K562 (cell line): ENCODE measurements at regions not wholly inside any gene's neighbourhood (a gene's known extent, or its start where the extent isn't known, plus 50 kb on each side); places are given as distances from the start of the nearest gene placed in this dataset.

Source experiments
- ATAC-seq: fragments of 200-7000 bp; cut with Tn5 transposase; 3 replicates; pipeline ENCODE4 v1.9.1; 2020; ENCODE audit warnings: moderate library complexity
- BruUV-seq: library from RNA; stranded (reverse); fragments of 400-500 nt; replicated peaks from 2 replicates; lab custom pipeline; 2021; lab: Mats Ljungman, UMichigan
- CTCF ChIA-PET: fragments of 300-600 bp; formaldehyde crosslinking; extraction: SDS; loops from one replicate; lab custom pipeline; 2021; ENCODE audit warnings: low intra/inter-chr PET ratio; lab: Yijun Ruan, JAX
- POLR2A ChIA-PET: fragments of 300-600, 350-650 bp; sonication (Branson Sonifier 250); formaldehyde crosslinking; extraction: SDS; loops from one replicate; lab custom pipeline; 2021; ENCODE audit warnings: antibody characterized with exemption, inconsistent platforms; lab: Yijun Ruan, JAX
- DNase-seq, 4 experiments: peaks; one replicate each; pipeline versions ENCODE4 v3.0.0 to v3.0.0-alpha.2; 2011 to 2018; ENCODE audit warnings: low spot score in 3 of 4, mixed read lengths in 3 of 4; ENCODE audit errors: extremely low read depth in 1 of 4
- FAIRE-seq: peaks from 2 replicates; lab custom pipeline; 2011; peaks lifted over from hg19 to GRCh38; lab: Jason Lieb, UNC
- H2AFZ ChIP-seq: 2 replicates; pipeline ENCODE4 v1.6.0; 2011; ENCODE audit warnings: low read depth, low read length, control low read depth, inconsistent platforms
- H3K27ac ChIP-seq: fragments of 200-600 bp; 3 replicates; pipeline ENCODE4 v1.8.0; 2011; ENCODE audit warnings: low read depth, mild to moderate bottlenecking, control low read depth, inconsistent platforms, low read length, moderate library complexity, mixed read lengths; ENCODE audit errors: extremely low read depth
- H3K27me3 ChIP-seq, 2 experiments: fragments of 300-600 bp in 1 of 2; 2 replicates in 1 of 2; 3 replicates in 1 of 2; pipeline versions ENCODE4 v1.6.0 to v1.8.0; 2011; ENCODE audit warnings: inconsistent platforms in 2 of 2, low read length in 2 of 2, mild to moderate bottlenecking in 1 of 2, mixed read lengths in 1 of 2, moderate library complexity in 1 of 2; ENCODE audit not compliant: control insufficient read depth in 2 of 2, insufficient read depth in 2 of 2
- H3K36me3 ChIP-seq: fragments of 300-600 bp; 3 replicates; pipeline ENCODE4 v1.8.0; 2011; ENCODE audit warnings: mild to moderate bottlenecking, low read length, inconsistent platforms; ENCODE audit not compliant: control insufficient read depth, insufficient read depth
- H3K4me1 ChIP-seq, 2 experiments: fragments of 200-600 bp in 1 of 2; replicated peaks in 1 of 2; 2 replicates in 1 of 2; 3 replicates in 1 of 2; pipeline versions ENCODE4 v1.5.1 to v1.8.0; 2011; ENCODE audit warnings: inconsistent platforms in 2 of 2, low read length in 2 of 2, mild to moderate bottlenecking in 1 of 2, mixed read lengths in 1 of 2, moderate library complexity in 1 of 2; ENCODE audit not compliant: control insufficient read depth in 2 of 2, insufficient read depth in 2 of 2
- H3K4me2 ChIP-seq: 2 replicates; pipeline ENCODE4 v1.6.1; 2011; ENCODE audit warnings: low read length, control low read depth, inconsistent platforms, mixed read lengths; ENCODE audit not compliant: insufficient read depth
- H3K4me3 ChIP-seq: fragments of 200-600 bp; sonication (generic), shearing (Covaris generic); 2 replicates; pipeline ENCODE4 v1.5.1; 2016; ENCODE audit warnings: control low read depth, inconsistent platforms
- H3K79me2 ChIP-seq: fragments of 200-600 bp; 3 replicates; pipeline ENCODE4 v1.8.0; 2011; ENCODE audit warnings: low read length, inconsistent platforms; ENCODE audit not compliant: control insufficient read depth, insufficient read depth
- H3K9ac ChIP-seq, 2 experiments: 2 replicates each; pipeline versions ENCODE4 v1.6.0 to v1.6.1; 2011; ENCODE audit warnings: low read depth in 2 of 2, low read length in 2 of 2, control low read depth in 1 of 2, inconsistent platforms in 1 of 2, mild to moderate bottlenecking in 1 of 2, mixed read lengths in 1 of 2; ENCODE audit not compliant: insufficient read depth in 1 of 2
- H3K9me1 ChIP-seq: one replicate; pipeline ENCODE4 v1.6.0; 2011; ENCODE audit warnings: inconsistent platforms, mild to moderate bottlenecking, low read length, moderate library complexity; ENCODE audit not compliant: control insufficient read depth, insufficient read depth
- H3K9me3 ChIP-seq: replicated peaks from 2 replicates; pipeline ENCODE4 v1.5.1; 2011; ENCODE audit warnings: low read depth, low read length, inconsistent platforms; ENCODE audit not compliant: control insufficient read depth, insufficient read depth
- H4K20me1 ChIP-seq: replicated peaks from 2 replicates; pipeline ENCODE4 v1.6.1; 2011; ENCODE audit warnings: low read length, inconsistent platforms, mixed read lengths; ENCODE audit not compliant: control insufficient read depth, insufficient read depth
- ETV1 ChIP-seq: fragments of 450-650 bp; conservative IDR thresholded peaks from 2 replicates; pipeline ENCODE4 v1.6.1; 2016; ENCODE audit warnings: missing genetic modification characterization, control low read depth, low read depth, missing compliant biosample characterization
- GABPA ChIP-seq: fragments of 200-800 bp; sonication (Bioruptor generic); conservative IDR thresholded peaks from 2 replicates; pipeline ENCODE4 v1.6.1; 2016; ENCODE audit warnings: low read depth, missing genetic modification characterization, missing compliant biosample characterization
- NBN ChIP-seq: fragments of 450-650 bp; IDR thresholded peaks from 2 replicates; pipeline ENCODE4 v1.6.1; 2016; ENCODE audit warnings: low read depth, mild to moderate bottlenecking
- TCF7 ChIP-seq: sonication (generic); IDR thresholded peaks from 2 replicates; pipeline ENCODE4 v1.6.1; 2016; ENCODE audit warnings: antibody characterized with exemption, borderline replicate concordance
- ZBTB34 ChIP-seq: fragments of 250-450 bp; sonication (Bioruptor Pico); IDR thresholded peaks from 2 replicates; pipeline ENCODE4 v1.8.0; 2021; ENCODE audit warnings: mild to moderate bottlenecking, moderate library complexity
- WGBS: fragments of 100-300 bp; shearing (Covaris generic); methylation state at CpG from one replicate; pipeline ENCODE4 v1.1.6; 2016; ENCODE audit warnings: low coverage, mixed read lengths; ENCODE audit not compliant: insufficient coverage; ENCODE audit errors: missing lambda C conversion rate; 5-methylcytosine and 5-hydroxymethylcytosine counted together
- in situ Hi-C: fragments of 300-500 bp; cut with MboI; formaldehyde crosslinking; loops from 4 replicates; pipeline ENCODE4 v1.15.0; 2018; ENCODE audit warnings: inconsistent platforms, mixed read lengths
- intact Hi-C: fragments of 100-400 bp; cut with micrococcal nuclease; formaldehyde crosslinking; loops from 2 replicates; pipeline ENCODE4 v1.14.2; 2022

GRCh38 chr18:55110436-55110835, 151.2 kb upstream of the CCDC68 start:
- BruUV-seq: no TSS peak
- H2AFZ ChIP-seq: no peak overlapping the region
- POLR2A ChIA-PET: interaction anchor here (0.8 kb wide), 1 partner anchor 9 kb away, joined by 3 read pairs; no protein-coding TSS in a partner anchor
- no peak for FAIRE-seq
- CTCF ChIA-PET: no interaction called here
- H3K9me3 ChIP-seq: no peaks in the 10 kb centered on the region
- H3K4me1 ChIP-seq: peaks cover 0 to 2% of the 10 kb centered on the region in 2 experiments; a peak in 1 of 5 replicates
- H3K27ac ChIP-seq: no peak overlapping the region
- no peaks in the 10 kb centered on the region for H3K79me2 ChIP-seq
- intact Hi-C loops: no loop called here
- H3K36me3 ChIP-seq: no peaks in the 10 kb centered on the region
- TF ChIP-seq ETV1 (tag) (0 out of 2 replicates have a peak, but pooled peaks have one; percentile 28), GABPA (tag) (peak; percentile 54), TCF7 (no peak), ZBTB34 (CRISPR knock-in tag) (no peak), NBN (no peak)
- TF ChIP-seq, all 486 proteins: peak for 2
- no peak overlapping the region for H3K4me3 ChIP-seq
- 17% methylated on average over 8 of the region's 9 CpGs for WGBS
- H4K20me1 ChIP-seq: no peaks in the 10 kb centered on the region
- no peaks in the 10 kb centered on the region for H3K27me3 ChIP-seq
- no peak overlapping the region for H3K9ac ChIP-seq
- in situ Hi-C loops: no loop called here
- DNase-seq (no peak), ATAC-seq (no peak)
- H3K9me1 ChIP-seq: no peaks in the 10 kb centered on the region
- H3K4me2 ChIP-seq: no peak overlapping the region
